ENCODE measurements at regions not wholly inside any gene's neighbourhood (a gene's known extent, or its start where the extent isn't known, plus 50 kb on each side); places are given as distances from the start of the nearest gene placed in this dataset.

- no peak for TF ChIP-seq EZH2 (IDR thresholded peaks at IDR 0.05; ENCODE audit: insufficient read depth, poor library complexity, severe bottlenecking)
- no peak for TF ChIP-seq EZH2phosphoT487 (IDR thresholded peaks at IDR 0.05; ENCODE audit: insufficient read depth, low read depth)
Observed at GRCh38 chr11:115698243-115698642, 194.0 kb upstream of the CADM1 start.

Data from GM23248 (cell line).